GM11168 (cell line): ENCODE measurements at regions not wholly inside any gene's neighbourhood (a gene's known extent, or its start where the extent isn't known, plus 50 kb on each side); places are given as distances from the start of the nearest gene placed in this dataset.
"Not testable (repeated sequence)": the region's sequence is repeated elsewhere in the genome, so short reads cannot be mapped to it uniquely, and the experiment has no call there.

Experiments used
- in situ Hi-C: fragments of 300-500 bp; cut with MboI; formaldehyde crosslinking; loops from one replicate; pipeline ENCODE4 v1.12.0; 2022; ENCODE audit warnings: low sequenced_read_pairs; ENCODE audit not compliant: unreplicated experiment

GRCh38 chr11:98740321-98740720, 280.4 kb upstream of the CNTN5 start:
- in situ Hi-C loops, result no loop called here

- in situ Hi-C loops, result not testable (repeated sequence)
These were observed 257.3 kb upstream of the CNTN5 start for GRCh38 chr11:98763446-98763845.

- in situ Hi-C loops, result no loop called here
These were observed 253.8 kb upstream of the CNTN5 start for GRCh38 chr11:98766903-98767302.

GRCh38 chr11:98770046-98770445, 250.7 kb upstream of the CNTN5 start:
- in situ Hi-C loops, result not testable (repeated sequence)

GRCh38 chr11:98771791-98772190, 249.0 kb upstream of the CNTN5 start:
- in situ Hi-C loops, result no loop called here

- in situ Hi-C loops, result no loop called here
These were observed 247.9 kb upstream of the CNTN5 start for GRCh38 chr11:98772893-98773292.

GRCh38 chr11:98793276-98793675, 227.5 kb upstream of the CNTN5 start:
- in situ Hi-C loops, result no loop called here

GRCh38 chr11:98798333-98798732, 222.4 kb upstream of the CNTN5 start:
- in situ Hi-C loops, result no loop called here

- in situ Hi-C loops, result no loop called here
These were observed 220.1 kb upstream of the CNTN5 start for GRCh38 chr11:98800696-98801095.

GRCh38 chr11:98828986-98829708, 191.6 kb upstream of the CNTN5 start:
- in situ Hi-C loops, result no loop called here

GRCh38 chr11:98829971-98830370, 190.8 kb upstream of the CNTN5 start:
- in situ Hi-C loops, result no loop called here

- in situ Hi-C loops, result no loop called here
These were observed 186.0 kb upstream of the CNTN5 start for GRCh38 chr11:98834776-98835175.

- in situ Hi-C loops, result no loop called here
These were observed 185.4 kb upstream of the CNTN5 start for GRCh38 chr11:98835335-98835734.

GRCh38 chr11:98836156-98836555, 184.6 kb upstream of the CNTN5 start:
- in situ Hi-C loops, result no loop called here

- in situ Hi-C loops, result no loop called here
These were observed 178.6 kb upstream of the CNTN5 start for GRCh38 chr11:98842187-98842586.

- in situ Hi-C loops, result no loop called here
These were observed 158.6 kb upstream of the CNTN5 start for GRCh38 chr11:98862169-98862568.

- in situ Hi-C loops, result no loop called here
These were observed 149.1 kb upstream of the CNTN5 start for GRCh38 chr11:98871690-98872089.

GRCh38 chr11:98874050-98874449, 146.7 kb upstream of the CNTN5 start:
- in situ Hi-C loops, result no loop called here

- in situ Hi-C loops, result no loop called here
These were observed 124.8 kb upstream of the CNTN5 start for GRCh38 chr11:98895936-98896335.

- in situ Hi-C loops, result no loop called here
These were observed 79.8 kb upstream of the CNTN5 start for GRCh38 chr11:98940913-98941312.

GRCh38 chr11:98944461-98944860, 76.3 kb upstream of the CNTN5 start:
- in situ Hi-C loops, result no loop called here

- in situ Hi-C loops, result no loop called here
These were observed 68.6 kb upstream of the CNTN5 start for GRCh38 chr11:98952107-98952506.
